ENCODE measurements at regions not wholly inside any gene's neighbourhood (a gene's known extent, or its start where the extent isn't known, plus 50 kb on each side); places are given as distances from the start of the nearest gene placed in this dataset.

GRCh38 chr3:42037318-42037945 lies 53.7 kb upstream of the TRAK1 start:
- DNase-seq = no peak

GRCh38 chr3:42036483-42036823 lies 54.7 kb upstream of the TRAK1 start:
- no peak for DNase-seq

GRCh38 chr3:42035816-42036482 lies 55.2 kb upstream of the TRAK1 start:
- DNase-seq = no peak

- no peak for DNase-seq
Measured at GRCh38 chr3:42035007-42035406, 56.1 kb upstream of the TRAK1 start.

- no peak for DNase-seq
Measured at GRCh38 chr3:42033741-42034140, 57.4 kb upstream of the TRAK1 start.

GRCh38 chr3:42032693-42033349 lies 58.3 kb upstream of the TRAK1 start:
- no peak for DNase-seq

- no peak for DNase-seq
Measured at GRCh38 chr3:42031808-42032480, 59.2 kb upstream of the TRAK1 start.

- no peak for DNase-seq
Measured at GRCh38 chr3:42028474-42028873, 62.7 kb upstream of the TRAK1 start.

GRCh38 chr3:42027571-42027970 lies 63.6 kb upstream of the TRAK1 start:
- DNase-seq = no peak

GRCh38 chr3:42025370-42026138 lies 63.7 kb upstream of the ULK4 start:
- DNase-seq = no peak

- DNase-seq = no peak
Measured at GRCh38 chr3:42024591-42025351, 62.9 kb upstream of the ULK4 start.

GRCh38 chr3:42023380-42023779 lies 61.5 kb upstream of the ULK4 start:
- peak; percentile 6 for DNase-seq

- no peak for DNase-seq
Measured at GRCh38 chr3:42022355-42022754, 60.5 kb upstream of the ULK4 start.

GRCh38 chr3:42020684-42021307 lies 58.9 kb upstream of the ULK4 start:
- no peak for DNase-seq

- no peak for DNase-seq
Measured at GRCh38 chr3:42019953-42020260, 58.0 kb upstream of the ULK4 start.

- DNase-seq = no peak
Measured at GRCh38 chr3:42019144-42019952, 57.4 kb upstream of the ULK4 start.

GRCh38 chr3:42014921-42015533 lies 53.1 kb upstream of the ULK4 start:
- DNase-seq = peak; percentile 9

- DNase-seq = peak; percentile 9
Measured at GRCh38 chr3:42014458-42014920, 52.6 kb upstream of the ULK4 start.

GRCh38 chr3:42013691-42014457 lies 52.0 kb upstream of the ULK4 start:
- peak; percentile 27 for DNase-seq
